GM12878 (cell line): ENCODE measurements at regions not wholly inside any gene's neighbourhood (a gene's known extent, or its start where the extent isn't known, plus 50 kb on each side); places are given as distances from the start of the nearest gene placed in this dataset.

Experiments used
- ATAC-seq: fragments of 200-7000 bp; cut with Tn5 transposase; 3 replicates; pipeline ENCODE4 v1.9.1; 2020; ENCODE audit warnings: mild to moderate bottlenecking, moderate library complexity
- BruUV-seq: library from RNA; stranded (reverse); fragments of 400-500 nt; replicated peaks from 2 replicates; lab custom pipeline; 2021; lab: Mats Ljungman, UMichigan
- CTCF ChIA-PET: fragments of 300-600 bp; sonication (Branson Sonifier 250); formaldehyde crosslinking; extraction: SDS; loops from one replicate; lab custom pipeline; 2021; ENCODE audit warnings: inconsistent platforms; lab: Yijun Ruan, JAX
- POLR2A ChIA-PET: fragments of 350-600 bp; formaldehyde crosslinking; extraction: SDS; loops from one replicate; lab custom pipeline; 2021; ENCODE audit warnings: inconsistent platforms; lab: Charles Lee
- RAD21 ChIA-PET: fragments of 300-600 bp; sonication (Branson Sonifier 250); formaldehyde crosslinking; loops from one replicate; lab custom pipeline; 2023; ENCODE audit warnings: antibody characterized with exemption; ENCODE audit not compliant: unreplicated experiment; lab: Charles Lee
- SMC1A ChIA-PET: fragments of 300-600 bp; sonication (Branson Sonifier 250); formaldehyde crosslinking; loops from one replicate; lab custom pipeline; 2023; ENCODE audit not compliant: unreplicated experiment, uncharacterized antibody; lab: Charles Lee
- DNase-seq: peaks from one replicate; pipeline ENCODE4 v3.0.0-alpha.2; 2011; ENCODE audit warnings: low read depth, low spot score
- FAIRE-seq: peaks from 3 replicates; lab custom pipeline; 2011; peaks lifted over from hg19 to GRCh38; lab: Jason Lieb, UNC
- H2AFZ ChIP-seq: 2 replicates; pipeline ENCODE4 v1.6.0; 2011; ENCODE audit warnings: low read depth, low read length, control low read depth; ENCODE audit not compliant: control insufficient read depth
- H3K27ac ChIP-seq: 2 replicates; pipeline ENCODE4 v1.5.1; 2011; ENCODE audit warnings: control low read depth; ENCODE audit not compliant: control insufficient read depth, insufficient read depth
- H3K27me3 ChIP-seq, 2 experiments: replicated peaks in 1 of 2; 2 replicates each; pipeline versions ENCODE4 v1.6.0 to v1.6.1; 2011; ENCODE audit warnings: low read length in 1 of 2; ENCODE audit not compliant: control insufficient read depth in 2 of 2, insufficient read depth in 2 of 2
- H3K36me3 ChIP-seq, 2 experiments: 2 replicates each; pipeline ENCODE4 v1.5.1; 2011; ENCODE audit warnings: low read length in 1 of 2; ENCODE audit not compliant: control insufficient read depth in 2 of 2, insufficient read depth in 2 of 2
- H3K4me1 ChIP-seq: 2 replicates; pipeline ENCODE4 v1.6.1; 2011; ENCODE audit warnings: mild to moderate bottlenecking, low read length, moderate library complexity, mixed read lengths; ENCODE audit not compliant: control insufficient read depth, insufficient read depth
- H3K4me2 ChIP-seq: 2 replicates; pipeline ENCODE4 v1.6.0; 2011; ENCODE audit warnings: control low read depth; ENCODE audit not compliant: control insufficient read depth, insufficient read depth
- H3K4me3 ChIP-seq: fragments of 200-600 bp; sonication (generic); 2 replicates; pipeline ENCODE4 v1.5.1; 2016
- H3K79me2 ChIP-seq: 2 replicates; pipeline ENCODE4 v1.6.0; 2011; ENCODE audit warnings: low read length; ENCODE audit not compliant: control insufficient read depth, insufficient read depth
- H3K9ac ChIP-seq: 2 replicates; pipeline ENCODE4 v1.8.0; 2011; ENCODE audit warnings: low read length, control low read depth, mixed read lengths; ENCODE audit not compliant: control insufficient read depth, insufficient read depth
- H3K9me3 ChIP-seq: replicated peaks from 3 replicates; pipeline ENCODE4 v1.5.1; 2011; ENCODE audit warnings: mild to moderate bottlenecking, low read length; ENCODE audit not compliant: control insufficient read depth, insufficient read depth
- H4K20me1 ChIP-seq: 2 replicates; pipeline ENCODE4 v1.6.0; 2011; ENCODE audit not compliant: control insufficient read depth, insufficient read depth
- EED ChIP-seq: sonication (generic); IDR thresholded peaks from 2 replicates; pipeline ENCODE4 v1.6.1; 2016; ENCODE audit warnings: antibody characterized with exemption, low read depth
- NKRF ChIP-seq: fragments of 450-650 bp; conservative IDR thresholded peaks from 2 replicates; pipeline ENCODE4 v1.6.1; 2017; ENCODE audit warnings: mild to moderate bottlenecking, moderate library complexity
- NR2C2 ChIP-seq: IDR thresholded peaks from 2 replicates; pipeline ENCODE4 v1.6.1; 2011; ENCODE audit warnings: borderline replicate concordance, low read depth; ENCODE audit not compliant: control insufficient read depth, insufficient read length
- ZNF274 ChIP-seq: IDR thresholded peaks from one replicate; pipeline ENCODE4 v1.8.0; 2011; ENCODE audit not compliant: insufficient read length, insufficient read depth
- ZNF384 ChIP-seq: IDR thresholded peaks from 2 replicates; pipeline ENCODE4 v1.6.1; 2012; ENCODE audit warnings: low read depth, mild to moderate bottlenecking, low read length, improper control_type of control experiment, borderline replicate concordance
- WGBS: methylation state at CpG from one replicate; pipeline ENCODE4 v1.1.6; 2016; ENCODE audit warnings: low lambda C conversion rate; ENCODE audit not compliant: insufficient replicate concordance, insufficient coverage; ENCODE audit errors: missing lambda C conversion rate; 5-methylcytosine and 5-hydroxymethylcytosine counted together
- in situ Hi-C: fragments of 300-500 bp; cut with MboI; formaldehyde crosslinking; loops from 9 replicates; pipeline ENCODE4 v1.14.3; 2018; ENCODE audit warnings: mixed read lengths
- intact Hi-C: fragments of 100-400 bp; cut with micrococcal nuclease; formaldehyde crosslinking; loops from one replicate; pipeline ENCODE4 v1.14.2; 2022; ENCODE audit not compliant: unreplicated experiment

GRCh38 chr14:101050901-101051490, 147.5 kb upstream of the RTL1 start (continued):
- TF ChIP-seq NKRF = no peak
- no peak for TF ChIP-seq ZNF274

- RAD21 ChIA-PET = no interaction called here
- intact Hi-C loops (no loop called here), in situ Hi-C loops (no loop called here)
- DNase-seq (no peak), ATAC-seq (no peak), FAIRE-seq (no peak)
- Histone ChIP-seq H3K4me1 (no peaks in the 10 kb centered on the region), H3K27me3 (no peaks in the 10 kb centered on the region), H2AFZ (no peak overlapping the region), H3K27ac (no peak overlapping the region), H3K79me2 (no peaks in the 10 kb centered on the region), H3K4me3 (no peak overlapping the region), H4K20me1 (no peaks in the 10 kb centered on the region), H3K9me3 (no peaks in the 10 kb centered on the region; the same call in 2 of the 3 replicates), H3K36me3 (no peaks in the 10 kb centered on the region), H3K4me2 (no peak overlapping the region), H3K9ac (no peak overlapping the region)
- CTCF ChIA-PET = interaction anchor here (0.6 kb wide), 1 partner anchor 374 kb away, joined by 3 read pairs; no protein-coding TSS in a partner anchor
- SMC1A ChIA-PET = interaction anchor here (0.8 kb wide), 1 partner anchor 12 kb away, joined by 3 read pairs; no protein-coding TSS in a partner anchor
- 27% methylated on average over 7 of the region's 7 CpGs for WGBS
- BruUV-seq = no TSS peak
- TF ChIP-seq EED (no peak), NR2C2 (no peak), ZNF384 (no peak)
- POLR2A ChIA-PET = no interaction called here
Measured at GRCh38 chr14:101054671-101055070, 151.1 kb upstream of the RTL1 start.
